Activated naive CD8-positive, alpha-beta T cell (primary cell): ENCODE measurements at regions not wholly inside any gene's neighbourhood (a gene's known extent, or its start where the extent isn't known, plus 50 kb on each side); places are given as distances from the start of the nearest gene placed in this dataset.

Experiments used
- H3K27ac Mint-ChIP-seq: one replicate; pipeline ENCODE4 v1.8.0; 2021; ENCODE audit warnings: mixed read lengths
- H3K27me3 Mint-ChIP-seq: one replicate; pipeline ENCODE4 v1.8.0; 2021; ENCODE audit warnings: mixed read lengths
- H3K36me3 Mint-ChIP-seq: one replicate; pipeline ENCODE4 v1.8.0; 2021; ENCODE audit warnings: mixed read lengths
- H3K4me1 Mint-ChIP-seq: one replicate; pipeline ENCODE4 v1.8.0; 2021; ENCODE audit warnings: low read depth, mixed read lengths
- H3K4me3 Mint-ChIP-seq: one replicate; pipeline ENCODE4 v1.8.0; 2021; ENCODE audit warnings: mild to moderate bottlenecking, mixed read lengths
- H3K9me3 Mint-ChIP-seq: one replicate; pipeline ENCODE4 v1.8.0; 2021; ENCODE audit warnings: low read depth, mixed read lengths

- H3K36me3 Mint-ChIP-seq: no peaks in the 10 kb centered on the region
- H3K4me1 Mint-ChIP-seq: no peaks in the 10 kb centered on the region
- H3K27me3 Mint-ChIP-seq: no peaks in the 10 kb centered on the region
- H3K9me3 Mint-ChIP-seq: peaks cover 16% of the 10 kb centered on the region
- H3K27ac Mint-ChIP-seq: no peak overlapping the region
- H3K4me3 Mint-ChIP-seq: no peak overlapping the region
These were observed 573.4 kb downstream of the ETV1 start for GRCh38 chr7:13416071-13416470.

DNA sequence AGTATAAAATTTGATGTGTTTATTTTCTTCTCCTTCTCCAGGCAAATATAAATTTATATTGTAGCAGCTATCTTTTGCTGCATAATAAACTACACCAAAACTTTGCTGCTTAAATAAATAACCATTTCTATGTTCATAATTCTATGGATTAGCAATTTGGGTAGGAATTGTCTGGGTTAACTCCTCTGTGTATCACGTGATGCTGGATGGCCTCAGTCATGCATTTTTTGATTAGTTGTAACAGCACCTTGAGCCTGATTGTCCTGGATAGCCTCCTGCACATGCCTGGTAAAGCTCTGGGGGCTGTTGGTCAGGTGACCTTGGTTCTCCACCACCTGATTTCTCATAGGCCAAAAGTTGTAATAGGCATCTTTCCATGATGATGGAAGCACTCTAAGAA, 572.9 kb downstream of the ETV1 start:
- H3K36me3 Mint-ChIP-seq: no peaks in the 10 kb centered on the region
- H3K27ac Mint-ChIP-seq: no peak overlapping the region
- H3K27me3 Mint-ChIP-seq: no peaks in the 10 kb centered on the region
- no peak overlapping the region for H3K4me3 Mint-ChIP-seq
- H3K9me3 Mint-ChIP-seq: peaks cover 19% of the 10 kb centered on the region
- no peaks in the 10 kb centered on the region for H3K4me1 Mint-ChIP-seq

GRCh38 chr7:13420726-13421125, 568.7 kb downstream of the ETV1 start:
- no peak overlapping the region for H3K27ac Mint-ChIP-seq
- H3K27me3 Mint-ChIP-seq: no peaks in the 10 kb centered on the region
- H3K4me3 Mint-ChIP-seq: no peak overlapping the region
- peaks cover 30% of the 10 kb centered on the region for H3K9me3 Mint-ChIP-seq
- H3K4me1 Mint-ChIP-seq: no peaks in the 10 kb centered on the region
- no peaks in the 10 kb centered on the region for H3K36me3 Mint-ChIP-seq

DNA sequence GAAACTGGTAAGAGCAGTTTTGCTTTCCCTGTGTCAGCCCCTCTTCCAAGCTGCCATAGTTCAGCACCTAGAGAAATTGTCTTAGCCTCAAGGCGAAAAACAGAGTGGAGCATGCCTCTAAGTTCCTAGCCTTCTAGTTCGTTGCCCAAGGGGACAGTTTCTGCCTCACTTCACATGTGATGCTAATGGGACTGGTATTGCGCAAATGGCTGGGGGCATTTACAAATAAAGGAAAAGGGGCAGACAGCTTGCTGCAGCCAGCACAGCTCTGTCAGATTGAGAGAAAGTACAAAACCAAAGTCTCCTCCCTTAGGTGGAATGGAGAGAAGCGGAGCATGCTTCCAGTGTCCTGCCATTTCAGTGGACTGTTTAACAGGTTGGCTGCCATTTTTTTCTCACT, 567.7 kb downstream of the ETV1 start:
- H3K9me3 Mint-ChIP-seq: peaks cover 30% of the 10 kb centered on the region
- no peaks in the 10 kb centered on the region for H3K36me3 Mint-ChIP-seq
- no peak overlapping the region for H3K4me3 Mint-ChIP-seq
- H3K27ac Mint-ChIP-seq: no peak overlapping the region
- no peaks in the 10 kb centered on the region for H3K4me1 Mint-ChIP-seq
- H3K27me3 Mint-ChIP-seq: no peaks in the 10 kb centered on the region

DNA sequence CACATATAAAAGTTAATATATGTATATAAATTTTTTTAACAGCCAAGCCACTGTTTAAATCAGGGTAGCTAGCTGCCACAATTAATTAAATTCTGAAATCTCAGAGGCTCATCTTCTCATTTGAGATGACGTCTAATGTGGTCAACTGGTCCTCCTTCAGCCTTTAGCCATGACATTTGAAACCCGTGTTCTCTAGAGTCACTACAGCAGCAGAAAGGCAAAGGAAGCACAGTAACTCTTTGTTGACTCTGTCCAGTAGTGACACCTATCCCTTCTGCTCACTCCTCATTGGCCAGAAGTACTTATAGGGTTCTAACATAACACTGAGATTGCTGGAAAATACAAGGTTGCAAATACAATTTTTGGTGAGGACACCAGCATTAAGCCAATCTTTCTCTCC, 555.5 kb downstream of the ETV1 start:
- Mint-ChIP-seq H3K9me3 (peaks cover 4% of the 10 kb centered on the region), H3K4me3 (no peak overlapping the region), H3K4me1 (no peaks in the 10 kb centered on the region), H3K27me3 (peaks cover 1% of the 10 kb centered on the region), H3K36me3 (no peaks in the 10 kb centered on the region), H3K27ac (no peak overlapping the region)

GRCh38 chr7:13442226-13442625, 547.2 kb downstream of the ETV1 start:
- H3K27me3 Mint-ChIP-seq: peaks cover 1% of the 10 kb centered on the region
- no peaks in the 10 kb centered on the region for H3K36me3 Mint-ChIP-seq
- H3K9me3 Mint-ChIP-seq: peaks cover 4% of the 10 kb centered on the region
- no peak overlapping the region for H3K27ac Mint-ChIP-seq
- no peaks in the 10 kb centered on the region for H3K4me1 Mint-ChIP-seq
- H3K4me3 Mint-ChIP-seq: no peak overlapping the region

- H3K27me3 Mint-ChIP-seq: no peaks in the 10 kb centered on the region
- peaks cover 5% of the 10 kb centered on the region for H3K9me3 Mint-ChIP-seq
- H3K27ac Mint-ChIP-seq: no peak overlapping the region
- H3K36me3 Mint-ChIP-seq: no peaks in the 10 kb centered on the region
- H3K4me3 Mint-ChIP-seq: no peak overlapping the region
- H3K4me1 Mint-ChIP-seq: no peaks in the 10 kb centered on the region
These were observed 541.8 kb downstream of the ETV1 start for GRCh38 chr7:13447637-13448036.

GRCh38 chr7:13448243-13448642, 541.2 kb downstream of the ETV1 start:
- Mint-ChIP-seq H3K4me3 (no peak overlapping the region), H3K27ac (no peak overlapping the region), H3K27me3 (no peaks in the 10 kb centered on the region), H3K36me3 (no peaks in the 10 kb centered on the region), H3K4me1 (no peaks in the 10 kb centered on the region), H3K9me3 (peaks cover 5% of the 10 kb centered on the region)

DNA sequence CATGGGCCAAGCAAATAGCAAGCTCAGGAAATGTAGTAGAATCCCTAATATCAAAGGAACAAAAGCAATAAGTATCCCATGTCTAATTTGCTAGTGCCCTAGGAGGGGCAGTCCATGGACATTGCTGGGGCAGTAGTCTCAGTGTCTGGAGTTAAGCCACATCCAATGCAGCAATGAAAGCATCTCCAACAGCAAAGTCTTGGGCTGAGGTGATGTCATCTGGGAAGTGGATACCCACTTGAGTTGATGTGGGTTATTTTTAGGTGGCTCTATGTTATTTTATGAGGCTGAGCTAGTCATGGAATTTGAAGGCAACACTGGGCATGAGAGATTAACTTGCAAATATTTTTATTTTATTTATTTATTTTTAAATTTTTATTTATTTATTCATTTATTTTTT, 540.0 kb downstream of the ETV1 start:
- H3K9me3 Mint-ChIP-seq: peaks cover 5% of the 10 kb centered on the region
- H3K4me3 Mint-ChIP-seq: no peak overlapping the region
- H3K27me3 Mint-ChIP-seq: no peaks in the 10 kb centered on the region
- H3K4me1 Mint-ChIP-seq: no peaks in the 10 kb centered on the region
- H3K27ac Mint-ChIP-seq: no peak overlapping the region
- no peaks in the 10 kb centered on the region for H3K36me3 Mint-ChIP-seq

DNA sequence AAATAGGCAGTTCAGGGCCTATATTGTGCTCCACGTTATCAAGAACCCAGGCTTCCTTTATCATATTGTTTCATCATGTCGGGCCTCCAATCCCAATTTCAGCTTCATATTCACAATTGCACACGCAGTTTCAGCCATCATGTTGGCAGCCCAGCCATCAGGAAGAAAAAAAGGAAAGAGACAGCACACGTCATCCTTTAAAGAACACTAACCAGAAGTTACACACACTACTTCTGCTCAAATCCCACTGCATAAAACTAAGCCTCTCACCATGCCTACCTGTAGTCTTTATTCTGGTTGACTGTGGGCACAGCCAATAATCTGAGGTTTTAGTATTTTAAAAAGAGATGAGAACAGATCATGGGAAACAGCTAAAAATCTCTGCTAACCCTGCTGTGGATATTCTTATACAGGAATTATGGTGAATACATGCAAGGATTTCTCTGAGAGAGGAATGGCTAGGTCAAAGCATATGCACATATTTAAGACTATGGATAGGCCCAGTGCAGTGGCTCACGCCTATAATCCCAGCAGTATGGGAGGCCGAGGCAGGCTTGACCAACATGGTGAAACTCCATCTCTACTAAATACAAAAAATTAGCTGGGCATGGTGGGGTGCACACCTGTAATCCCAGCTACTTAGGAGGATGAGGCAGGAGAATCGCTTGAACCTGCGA, 534.4 kb downstream of the ETV1 start:
- no peaks in the 10 kb centered on the region for H3K27me3 Mint-ChIP-seq
- H3K36me3 Mint-ChIP-seq: no peaks in the 10 kb centered on the region
- H3K4me3 Mint-ChIP-seq: no peak overlapping the region
- H3K4me1 Mint-ChIP-seq: no peaks in the 10 kb centered on the region
- peaks cover 8% of the 10 kb centered on the region for H3K9me3 Mint-ChIP-seq
- no peak overlapping the region for H3K27ac Mint-ChIP-seq

- H3K9me3 Mint-ChIP-seq: peaks cover 3% of the 10 kb centered on the region
These were observed 531.7 kb downstream of the ETV1 start for GRCh38 chr7:13457790-13458189.

GRCh38 chr7:13466874-13467547, 522.5 kb downstream of the ETV1 start:
- Mint-ChIP-seq H3K4me1 (no peaks in the 10 kb centered on the region), H3K36me3 (no peaks in the 10 kb centered on the region), H3K27ac (no peak overlapping the region), H3K27me3 (no peaks in the 10 kb centered on the region), H3K9me3 (no peaks in the 10 kb centered on the region), H3K4me3 (no peak overlapping the region)

More at GRCh38 chr7:13457790-13458189, 531.7 kb downstream of the ETV1 start:
- Mint-ChIP-seq H3K4me1 (no peaks in the 10 kb centered on the region), H3K4me3 (no peak overlapping the region), H3K27me3 (no peaks in the 10 kb centered on the region), H3K27ac (no peak overlapping the region), H3K36me3 (no peaks in the 10 kb centered on the region)

DNA sequence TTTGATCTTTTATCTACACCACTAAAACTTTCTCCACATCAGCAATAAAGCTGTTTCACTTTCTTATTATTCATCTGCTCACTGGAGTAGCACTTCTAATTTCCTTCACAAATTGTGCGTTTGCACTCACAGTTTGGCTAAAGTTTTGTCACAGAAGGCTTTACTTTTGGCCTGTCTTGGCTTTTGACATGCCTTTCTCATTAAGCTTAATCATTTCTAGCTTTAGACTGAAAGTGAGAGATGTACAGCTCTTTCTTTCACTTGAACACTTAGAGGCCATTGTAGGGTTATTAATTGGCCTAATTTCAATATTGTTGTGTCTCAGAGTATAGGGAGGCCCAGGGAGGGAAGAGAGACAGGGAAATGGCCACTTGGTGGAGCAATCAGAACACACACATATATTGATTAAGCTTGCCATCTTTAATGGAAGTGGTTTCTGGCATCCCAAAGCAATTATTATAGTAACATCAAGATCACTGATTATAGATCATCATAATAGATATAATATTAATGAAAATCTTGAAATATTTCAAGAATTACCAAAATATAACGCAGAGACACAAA, 512.5 kb downstream of the ETV1 start:
- Mint-ChIP-seq H3K4me1 (no peaks in the 10 kb centered on the region), H3K9me3 (no peaks in the 10 kb centered on the region), H3K36me3 (no peaks in the 10 kb centered on the region), H3K27ac (no peak overlapping the region), H3K4me3 (no peak overlapping the region), H3K27me3 (no peaks in the 10 kb centered on the region)

GRCh38 chr7:13489386-13489785, 500.1 kb downstream of the ETV1 start:
- no peak overlapping the region for H3K4me3 Mint-ChIP-seq
- no peaks in the 10 kb centered on the region for H3K36me3 Mint-ChIP-seq
- no peaks in the 10 kb centered on the region for H3K27me3 Mint-ChIP-seq
- no peak overlapping the region for H3K27ac Mint-ChIP-seq
- peaks cover 4% of the 10 kb centered on the region for H3K9me3 Mint-ChIP-seq
- H3K4me1 Mint-ChIP-seq: no peaks in the 10 kb centered on the region

GRCh38 chr7:13496976-13497375, 492.5 kb downstream of the ETV1 start:
- Mint-ChIP-seq H3K27ac (no peak overlapping the region), H3K36me3 (no peaks in the 10 kb centered on the region), H3K27me3 (no peaks in the 10 kb centered on the region), H3K4me3 (no peak overlapping the region), H3K9me3 (peaks cover 3% of the 10 kb centered on the region), H3K4me1 (no peaks in the 10 kb centered on the region)

DNA sequence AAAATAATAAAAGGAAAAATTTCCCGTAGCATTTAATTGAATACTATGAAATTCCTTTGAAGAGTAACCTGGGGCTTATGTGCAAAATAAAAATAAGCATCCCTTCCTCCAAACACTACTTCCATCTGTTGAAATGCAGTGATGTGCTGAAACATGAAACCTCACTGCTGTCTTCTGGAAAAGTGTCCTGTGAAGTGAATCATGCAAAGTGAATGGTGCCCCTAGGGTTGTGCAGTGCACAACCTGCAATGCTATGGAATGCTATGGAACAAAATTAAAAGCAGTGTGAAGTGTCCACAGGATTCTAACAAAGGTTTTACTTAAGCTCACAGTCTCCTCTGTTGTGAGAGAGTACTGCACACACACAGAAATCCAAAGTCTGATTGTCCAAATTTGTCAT, 480.9 kb downstream of the ETV1 start:
- Mint-ChIP-seq H3K9me3 (peaks cover 6% of the 10 kb centered on the region), H3K27me3 (no peaks in the 10 kb centered on the region), H3K27ac (no peak overlapping the region), H3K4me1 (no peaks in the 10 kb centered on the region), H3K36me3 (no peaks in the 10 kb centered on the region), H3K4me3 (no peak overlapping the region)
